ENCODE measurements at regions not wholly inside any gene's neighbourhood (a gene's known extent, or its start where the extent isn't known, plus 50 kb on each side); places are given as distances from the start of the nearest gene placed in this dataset.

DNA sequence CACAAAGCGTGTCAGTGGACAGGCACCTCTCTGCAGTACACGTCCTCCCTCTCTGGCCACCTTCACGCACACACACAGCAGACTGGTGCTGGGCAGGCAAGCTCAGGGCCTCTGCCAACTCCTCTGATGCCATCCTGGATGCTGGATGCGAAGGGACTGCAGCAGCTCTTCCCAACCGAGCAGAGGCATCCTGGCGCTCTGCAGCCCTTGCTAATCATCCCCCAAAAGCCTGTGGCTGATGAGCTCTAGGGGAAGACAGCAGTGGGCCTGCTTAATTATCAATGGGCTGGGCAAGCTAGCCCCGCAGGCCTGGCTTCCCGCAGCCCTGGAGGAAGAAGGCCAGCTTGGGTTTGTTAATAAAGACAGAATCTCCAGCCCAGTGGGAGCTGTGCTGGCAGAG lies 71.3 kb upstream of the TEX51 start:
- DNase-seq (ENCODE audit: low read depth in 2 of 2): no peak

DNA sequence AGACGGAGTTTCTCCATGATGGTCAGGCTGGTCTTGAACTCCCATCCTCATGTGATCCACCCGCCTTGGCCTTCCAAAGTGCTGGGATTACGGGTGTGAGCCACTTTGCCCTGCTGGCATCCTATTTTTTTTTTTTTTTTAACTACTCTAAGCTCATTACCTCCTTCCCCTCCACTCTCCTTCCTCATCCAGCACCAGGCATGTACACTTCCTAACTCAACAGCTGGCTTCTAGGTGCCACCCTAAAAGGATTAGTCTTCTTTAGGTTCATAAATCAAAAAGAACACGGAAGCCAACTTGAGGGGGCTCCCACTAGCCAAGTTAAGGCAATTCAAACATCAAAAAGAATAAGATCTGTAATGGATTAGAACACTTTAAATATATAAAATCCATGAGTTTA lies 70.6 kb upstream of the TEX51 start:
- no peak for DNase-seq (ENCODE audit: low read depth in 2 of 2)

DNA sequence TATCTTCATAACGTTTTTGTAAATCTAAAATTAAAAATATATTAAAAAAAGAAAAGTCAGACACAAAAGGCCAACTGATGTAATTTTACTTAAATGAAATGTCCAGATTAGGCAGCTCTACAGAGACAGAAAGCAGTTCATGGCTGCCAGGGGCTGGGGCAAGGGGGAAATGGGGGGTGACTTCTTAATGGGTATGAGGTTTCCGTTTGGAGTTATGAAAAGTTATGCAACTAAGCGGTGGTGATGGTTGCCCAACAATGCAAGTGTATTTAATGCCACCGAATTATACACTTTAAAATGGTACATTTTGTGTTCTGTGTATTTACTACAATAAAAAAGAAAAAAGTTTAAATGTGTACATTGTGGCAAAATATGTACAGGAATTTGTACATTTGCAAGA lies 70.2 kb upstream of the TEX51 start:
- DNase-seq (ENCODE audit: low read depth in 2 of 2): no peak

DNA sequence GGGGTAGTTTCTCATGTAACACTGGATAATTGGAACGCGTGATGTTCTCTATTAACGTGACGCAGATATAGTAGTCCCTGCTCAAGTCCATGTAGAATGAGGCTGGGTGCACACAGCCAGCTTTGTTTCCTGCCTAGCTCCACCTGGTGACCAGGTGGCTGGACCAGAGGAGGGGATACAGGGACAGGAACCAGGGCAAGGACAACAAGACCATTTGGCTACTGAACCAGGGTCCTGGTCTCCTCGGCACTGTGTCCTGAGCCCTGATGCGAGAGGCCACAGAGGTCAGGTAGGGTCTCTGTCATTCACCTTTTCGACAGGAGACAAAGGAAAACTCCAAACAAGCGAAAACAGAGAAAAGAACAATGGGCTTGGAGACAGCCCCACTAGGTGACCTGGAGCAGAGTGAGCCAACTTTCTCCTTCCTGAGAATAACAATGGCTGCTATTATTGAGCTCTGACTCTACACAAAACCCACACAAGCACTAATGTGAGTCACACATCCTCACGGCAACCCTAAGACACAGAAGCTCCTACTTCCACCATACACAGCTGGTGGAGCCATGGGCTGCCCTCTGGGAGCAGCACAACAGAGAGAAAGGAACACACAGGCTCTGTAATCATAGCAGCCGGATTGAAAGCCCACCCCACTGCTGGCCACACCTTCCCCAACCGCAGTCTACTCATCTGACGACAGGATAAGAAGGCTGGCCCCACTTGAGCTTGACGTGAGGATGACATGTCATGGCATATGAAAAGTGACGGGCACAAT lies 67.3 kb upstream of the TEX51 start:
- DNase-seq (ENCODE audit: low read depth in 2 of 2): no peak

DNA sequence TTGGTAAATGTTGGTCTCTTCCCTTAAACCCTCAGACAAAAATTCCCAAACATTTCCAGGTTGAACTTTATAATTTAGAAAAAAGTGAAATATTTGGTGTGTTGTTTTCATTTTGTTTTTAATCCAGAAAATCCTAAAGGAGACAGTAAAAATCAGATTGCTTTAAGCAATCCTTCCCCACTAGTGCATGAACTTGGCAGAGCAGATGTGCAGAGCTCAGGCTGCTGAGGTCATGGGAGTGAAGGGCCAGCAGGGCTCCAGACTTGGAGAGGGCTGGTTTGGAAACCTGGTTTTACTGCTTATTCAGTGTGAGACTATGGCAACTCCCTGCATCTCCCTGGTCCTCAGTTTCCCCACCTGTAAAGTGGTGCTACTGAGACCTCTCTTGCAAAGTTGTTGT lies 66.7 kb upstream of the TEX51 start:
- DNase-seq (ENCODE audit: low read depth in 2 of 2): no peak

DNA sequence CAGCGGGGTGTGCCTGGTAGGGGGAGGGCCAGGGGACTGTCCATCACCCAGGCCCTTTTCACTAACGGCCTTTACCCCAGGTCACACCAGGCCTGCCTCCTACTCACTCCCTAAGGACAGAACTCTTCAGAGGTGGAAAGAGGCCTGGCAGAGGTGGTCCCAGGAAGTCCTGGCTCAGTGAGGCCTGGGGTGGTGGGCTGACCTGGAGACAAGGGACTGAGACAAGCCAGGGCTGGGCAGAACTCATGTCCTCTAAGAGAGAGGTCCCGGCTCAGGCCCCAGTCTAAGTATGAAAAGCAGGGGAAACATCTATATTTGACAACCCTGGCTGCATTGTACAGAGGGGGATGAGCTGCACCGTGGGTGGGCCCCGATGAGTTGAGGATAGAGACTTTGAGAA lies 65.9 kb upstream of the TEX51 start:
- no peak for DNase-seq (ENCODE audit: low read depth in 2 of 2)

DNA sequence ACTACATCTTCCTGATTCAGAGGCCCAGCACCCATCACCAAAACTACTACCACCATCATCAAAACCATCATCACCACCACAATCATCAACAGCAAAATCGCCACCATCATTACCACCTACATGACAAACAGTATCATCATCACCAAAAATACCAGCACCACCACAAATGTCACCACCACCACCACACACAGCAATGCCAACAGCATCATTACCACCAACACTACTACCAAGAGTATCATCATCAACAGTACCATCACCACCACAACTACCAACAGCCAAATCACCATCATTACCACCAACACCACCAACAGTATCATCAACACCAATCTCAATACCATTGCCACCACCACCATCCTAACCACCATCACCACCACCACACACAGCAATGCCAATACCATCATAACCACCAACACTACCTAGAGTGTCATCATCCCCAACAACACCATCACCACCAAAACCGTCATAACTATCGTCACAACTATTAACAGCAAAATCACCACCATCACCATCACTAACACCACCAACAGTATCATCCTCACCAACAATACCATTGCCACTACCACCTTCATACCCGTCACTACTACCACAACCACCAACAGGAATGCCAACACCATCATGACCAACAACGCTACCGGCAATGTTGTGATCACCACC lies 64.6 kb upstream of the TEX51 start:
- DNase-seq (ENCODE audit: low read depth in 2 of 2): no peak

DNA sequence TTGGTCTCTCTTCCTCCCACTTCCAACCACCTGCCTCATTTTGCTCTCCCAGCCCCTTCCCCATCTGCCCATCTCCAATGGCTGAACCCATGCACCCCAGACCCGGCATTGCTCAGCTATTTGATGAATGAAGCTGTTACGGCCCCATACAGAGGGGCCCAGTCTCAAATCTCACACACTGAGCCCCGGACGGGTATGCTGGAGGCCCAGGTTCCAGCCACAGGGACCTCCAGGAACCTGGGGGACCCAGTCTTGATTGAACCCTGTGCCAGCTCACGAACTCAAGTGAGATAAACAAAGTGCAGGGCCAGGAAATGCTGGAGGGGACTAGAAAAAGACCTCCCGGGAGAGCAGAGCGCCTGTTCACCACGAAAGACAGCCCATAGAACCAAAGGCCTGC lies 63.4 kb upstream of the TEX51 start:
- no peak for DNase-seq (ENCODE audit: low read depth in 2 of 2)

DNA sequence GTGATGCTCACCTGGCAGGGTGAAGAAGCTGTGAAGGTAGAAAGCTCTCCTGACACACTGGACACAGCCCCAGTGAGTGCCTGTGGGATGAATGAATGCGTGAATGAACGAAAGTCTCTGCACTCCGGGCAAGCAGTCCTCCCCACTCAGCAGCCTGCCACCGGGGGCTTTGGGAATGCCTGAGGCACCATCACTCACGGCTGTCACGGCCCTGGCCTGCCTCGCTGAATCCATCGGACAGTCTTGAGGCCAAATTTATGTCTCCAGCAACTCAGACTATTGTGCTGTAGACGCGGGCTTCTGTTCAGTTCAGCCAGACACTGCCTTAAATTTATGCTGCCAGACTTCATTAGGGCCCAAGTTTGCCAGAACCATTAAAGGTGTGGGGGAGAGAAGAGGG lies 62.9 kb upstream of the TEX51 start:
- DNase-seq (ENCODE audit: low read depth in 2 of 2): no peak

DNA sequence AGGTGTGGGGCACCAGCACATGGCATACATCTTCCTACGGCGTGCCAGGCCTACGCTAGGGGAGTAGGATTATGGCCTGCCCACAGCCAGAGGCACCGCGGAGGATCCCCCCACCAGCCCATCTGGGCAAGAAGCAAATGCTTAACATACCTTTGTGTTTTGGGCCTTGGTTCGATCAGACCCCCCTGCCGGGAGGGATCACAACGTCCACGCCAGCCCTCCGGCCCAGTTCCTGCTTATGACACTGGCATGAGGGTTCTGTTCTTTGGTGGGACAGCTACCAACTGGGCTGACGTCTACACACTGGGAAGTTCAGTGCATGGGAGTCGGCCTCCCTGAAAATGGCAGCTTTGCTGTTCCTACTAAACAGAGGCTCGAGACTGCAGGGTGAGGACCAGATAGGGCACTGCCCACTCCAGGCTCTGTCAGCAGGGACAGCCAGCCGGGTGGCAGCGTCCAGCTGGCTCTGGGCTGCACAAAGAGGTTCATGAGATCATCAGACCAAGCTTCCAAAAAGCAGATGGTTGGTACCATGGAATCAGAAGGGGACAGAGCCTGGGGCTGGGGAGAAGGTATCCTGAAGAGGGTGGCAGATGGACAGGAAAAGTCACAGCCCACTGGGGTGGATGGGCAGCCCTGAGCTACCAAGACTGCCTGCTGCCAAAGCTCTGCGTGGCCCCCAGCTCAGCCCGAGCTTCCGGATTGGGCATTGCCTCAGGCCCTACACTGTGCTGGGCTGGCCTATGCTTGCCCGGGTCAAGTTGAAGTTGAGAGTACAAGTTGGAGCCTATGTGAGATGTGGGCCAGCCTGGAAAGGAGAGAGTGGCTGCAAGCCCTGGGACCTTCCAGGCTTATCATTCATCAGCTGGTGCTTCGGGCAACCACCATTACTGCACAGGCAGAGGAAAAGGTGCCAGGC lies 61.7 kb upstream of the TEX51 start:
- no peak for DNase-seq (ENCODE audit: low read depth in 2 of 2)

DNA sequence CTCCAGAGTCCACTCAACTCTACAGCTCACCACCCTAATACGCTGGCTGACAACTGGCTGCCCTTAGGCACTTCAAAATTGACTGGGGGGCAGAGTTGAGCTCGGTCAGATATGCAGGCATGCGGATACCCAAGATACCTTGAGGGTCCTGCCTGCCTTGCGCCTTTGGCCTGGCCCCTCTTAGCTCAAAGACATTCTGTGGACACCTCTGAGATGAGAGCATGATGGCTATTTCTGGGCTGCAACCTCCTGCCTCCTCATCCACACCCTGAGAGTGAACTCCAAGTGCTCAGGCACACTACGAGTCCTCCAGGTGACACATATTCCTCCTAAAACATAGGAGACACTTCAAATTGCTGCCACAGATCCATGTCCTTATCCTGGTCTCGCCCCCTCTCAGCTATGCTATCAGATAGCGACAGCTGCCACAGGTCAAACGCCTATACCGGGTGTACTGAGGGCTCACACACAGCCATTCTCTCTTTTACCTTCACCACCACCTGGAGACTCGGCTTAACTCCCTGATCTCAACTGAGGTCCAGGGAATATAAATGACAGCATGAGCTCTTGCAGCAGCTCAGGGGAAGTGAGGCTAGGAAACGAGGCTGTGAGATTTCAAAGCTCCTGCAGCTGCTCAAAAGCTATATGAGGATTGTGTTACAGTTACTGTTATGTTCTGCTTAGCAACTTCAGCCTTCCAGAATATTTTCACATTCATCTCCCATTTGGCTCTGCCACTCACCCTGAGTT lies 60.5 kb upstream of the TEX51 start:
- no peak for DNase-seq (ENCODE audit: low read depth in 2 of 2)

DNA sequence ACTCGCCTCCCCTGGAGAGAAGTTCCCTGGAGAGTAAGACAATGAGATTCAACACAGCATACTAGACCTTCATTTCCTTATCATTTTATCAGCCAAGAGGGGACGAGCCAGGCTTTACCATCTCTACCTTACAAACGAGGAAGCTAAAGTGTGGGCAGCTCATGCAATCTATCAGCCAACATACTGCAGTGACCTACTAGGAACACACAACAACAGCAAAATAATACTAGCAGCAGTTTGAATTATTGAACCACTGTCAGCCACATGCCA lies 60.0 kb upstream of the TEX51 start:
- DNase-seq (ENCODE audit: low read depth in 2 of 2): no peak

DNA sequence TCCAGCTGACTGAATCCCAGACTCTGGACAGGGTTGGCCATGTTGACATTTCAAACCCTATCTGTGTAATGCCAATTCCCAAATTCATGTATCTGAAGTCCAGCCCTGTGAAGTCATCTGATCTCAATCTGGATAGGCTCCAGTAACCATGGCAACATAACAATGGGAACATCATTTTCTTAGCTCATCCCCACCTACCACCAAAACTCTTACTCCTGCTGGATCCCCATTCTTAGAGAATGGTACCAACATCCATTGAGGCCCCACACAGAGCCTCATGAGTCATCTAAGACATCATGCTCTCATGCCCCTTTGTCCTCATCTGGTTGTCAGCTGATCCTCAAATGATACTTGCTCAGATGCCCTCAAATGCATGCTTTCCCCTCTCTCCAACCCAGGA lies 58.9 kb upstream of the TEX51 start:
- DNase-seq (ENCODE audit: low read depth in 2 of 2): no peak

DNA sequence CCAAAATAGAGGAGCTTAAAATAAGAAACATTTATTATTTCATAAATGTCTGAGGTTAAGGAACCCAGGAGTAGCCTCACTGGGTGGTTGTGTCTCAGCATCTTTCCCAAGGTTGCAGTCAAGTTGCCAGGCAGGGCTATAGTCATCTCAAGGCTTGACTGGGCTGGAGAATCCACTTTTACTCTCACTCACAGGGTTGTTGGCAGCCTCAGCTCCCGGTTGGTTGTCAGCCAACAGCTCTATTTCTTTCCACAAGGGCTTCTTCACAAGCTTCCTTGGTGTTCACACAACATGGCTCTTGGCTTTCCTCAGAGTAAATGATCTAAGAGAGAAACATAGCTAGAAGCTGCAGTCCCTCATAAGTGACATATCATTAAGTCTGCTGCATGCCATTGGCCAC lies 55.6 kb upstream of the TEX51 start:
- no peak for DNase-seq (ENCODE audit: low read depth in 2 of 2)

DNA sequence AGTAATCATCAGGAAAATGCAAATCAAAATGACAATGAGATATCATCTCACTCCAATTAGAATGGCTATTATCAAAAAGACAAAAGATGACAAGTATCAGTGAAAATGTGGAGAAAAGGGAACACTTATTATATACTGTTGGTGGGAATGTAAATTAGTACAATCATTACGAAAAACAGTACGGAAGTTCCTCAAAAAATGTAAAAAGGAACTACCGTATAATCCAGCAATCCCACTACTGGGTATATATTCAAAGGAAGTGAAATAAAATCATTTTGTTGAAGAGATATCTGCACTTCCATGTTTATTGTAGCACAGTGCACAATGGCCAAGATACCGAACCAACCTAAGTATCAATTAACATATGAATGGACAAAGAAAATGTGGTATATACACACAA lies 52.4 kb upstream of the TEX51 start:
- DNase-seq (ENCODE audit: low read depth in 2 of 2): no peak

Measured in stimulated activated CD4-positive, alpha-beta T cell treated with anti-CD3 and anti-CD28 coated beads, Interleukin-4, amount 100 ng/mL, for 48 hours (primary cell).